ENCODE measurements at regions not wholly inside any gene's neighbourhood (a gene's known extent, or its start where the extent isn't known, plus 50 kb on each side); places are given as distances from the start of the nearest gene placed in this dataset.

DNA sequence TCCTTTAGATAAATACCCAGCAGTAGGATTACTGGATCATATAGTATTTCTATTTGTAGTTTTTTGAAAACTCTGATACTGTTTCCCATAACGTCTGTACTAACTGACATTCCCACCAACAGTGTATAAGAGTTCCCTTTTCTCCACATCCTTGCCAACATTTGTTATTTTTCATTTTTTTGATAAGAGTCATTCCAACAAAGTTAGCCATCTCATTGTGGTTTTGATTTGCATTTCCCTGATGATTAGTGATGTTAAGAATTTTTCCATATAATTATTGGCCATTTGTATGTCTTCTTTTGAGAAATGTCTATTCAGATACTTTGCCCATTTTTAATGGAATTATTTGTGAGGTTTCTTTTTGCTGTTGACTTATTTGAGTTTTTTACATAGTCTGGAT lies 486.0 kb downstream of the FLRT2 start:
- no peak for DNase-seq

DNA sequence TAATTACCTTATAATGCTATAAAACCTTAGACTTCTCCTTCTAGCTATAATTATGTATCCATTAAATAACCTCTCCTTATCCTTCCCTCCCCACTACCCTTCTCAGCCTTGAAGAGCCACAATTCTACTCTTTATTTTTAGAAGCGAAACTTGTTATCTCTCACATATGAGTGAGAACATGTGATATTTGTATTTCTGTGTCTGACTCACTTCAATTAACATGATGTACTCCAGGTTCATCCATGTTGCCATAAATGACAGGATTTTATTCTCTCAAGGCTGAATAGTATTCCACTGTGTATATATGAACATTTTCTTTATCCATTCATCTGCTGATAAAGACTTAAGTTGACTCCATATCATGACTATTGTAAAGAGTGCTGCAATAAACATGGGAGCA lies 485.6 kb downstream of the FLRT2 start:
- DNase-seq: no peak

DNA sequence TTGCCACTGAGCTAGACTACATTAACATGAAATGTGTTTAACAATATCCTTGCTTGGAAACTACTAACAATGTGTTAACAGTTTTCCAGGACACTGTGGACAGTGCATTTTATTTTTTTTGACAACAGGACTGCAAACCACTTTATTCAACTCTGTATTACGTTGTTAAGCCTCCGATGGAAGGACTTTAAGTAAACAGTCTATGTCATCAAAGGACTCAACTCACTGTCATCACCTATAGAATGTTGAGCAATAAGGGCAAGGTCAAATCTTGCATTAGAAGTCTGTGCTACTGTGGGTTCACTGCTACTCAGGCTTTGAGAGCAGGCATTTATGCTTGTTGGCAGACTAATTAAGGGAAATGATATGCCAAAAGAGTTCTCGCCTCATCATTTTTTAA lies 483.7 kb downstream of the FLRT2 start:
- no peak for DNase-seq

DNA sequence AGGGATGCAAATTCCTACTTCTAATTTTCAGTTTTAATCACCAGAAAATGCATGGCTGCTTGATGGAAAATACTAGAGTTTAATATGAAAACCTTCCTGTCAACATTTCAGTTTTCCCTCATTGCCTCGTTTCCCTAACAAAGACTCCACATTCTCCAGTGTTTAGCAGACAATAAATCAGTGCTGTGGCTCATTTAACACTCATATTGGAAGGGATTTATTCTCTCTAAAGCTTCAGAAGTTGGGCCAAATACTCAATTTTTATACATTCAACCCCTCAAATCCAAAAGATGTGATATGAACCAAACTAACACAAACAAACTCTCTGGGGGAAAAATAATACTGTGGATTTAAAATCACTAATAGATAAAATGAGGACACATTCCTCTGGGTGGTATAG lies 482.5 kb downstream of the FLRT2 start:
- no peak for DNase-seq

DNA sequence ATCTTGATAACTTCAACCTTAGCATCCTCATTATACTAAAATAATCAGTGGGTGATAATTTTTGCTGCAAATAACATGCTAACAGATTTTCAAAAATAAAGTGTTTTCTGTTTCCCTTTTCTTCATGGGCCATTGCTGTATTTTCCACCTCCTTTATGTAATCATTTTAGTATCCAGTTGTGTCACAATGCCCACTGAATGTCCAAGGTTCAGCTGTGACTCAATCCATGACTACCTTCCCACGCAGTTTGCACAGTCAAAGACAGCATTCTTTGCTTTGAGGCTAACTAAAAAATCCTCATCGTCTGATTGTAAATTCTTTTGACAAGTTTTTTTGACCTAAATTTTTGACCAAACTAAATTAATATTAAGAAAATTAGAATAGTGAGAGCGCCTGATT lies 474.1 kb downstream of the FLRT2 start:
- no peak for DNase-seq

DNA sequence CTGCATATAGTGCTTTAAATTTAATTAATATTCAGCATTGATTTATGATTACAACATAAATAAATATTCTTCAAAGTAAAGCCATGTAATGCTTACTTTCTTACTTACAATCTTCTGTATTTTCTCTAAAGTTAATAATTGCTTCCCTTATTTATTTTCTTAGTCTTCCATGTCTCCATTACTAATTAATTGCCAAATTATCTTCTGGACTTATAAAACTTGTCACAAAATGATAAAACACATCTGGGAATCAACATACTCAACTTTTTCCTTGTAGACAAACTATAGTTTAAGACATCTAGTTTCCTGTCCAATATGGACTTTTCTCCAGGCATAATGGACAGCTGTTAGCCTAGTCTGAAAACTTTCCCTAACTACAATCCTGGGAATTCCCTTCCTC lies 466.6 kb downstream of the FLRT2 start:
- DNase-seq: no peak

DNA sequence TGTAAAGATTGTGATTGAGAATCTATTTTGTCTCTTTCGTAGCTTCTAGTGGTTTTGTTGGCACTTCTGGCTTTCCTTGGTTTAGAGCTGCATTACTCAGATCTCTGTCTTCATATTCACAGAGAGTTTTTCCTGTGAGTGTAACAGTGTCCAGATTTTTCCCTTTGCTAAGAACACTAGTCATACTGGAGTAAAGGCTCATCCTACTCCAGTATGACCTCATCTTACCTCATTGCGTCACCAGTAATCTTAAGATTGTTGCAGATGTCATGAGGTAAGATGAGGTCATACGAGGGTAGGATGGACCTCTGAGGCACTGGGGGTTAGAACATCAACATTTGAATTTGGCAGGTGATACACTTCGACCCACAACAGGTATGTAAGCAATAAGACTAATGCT lies 461.2 kb downstream of the FLRT2 start:
- DNase-seq: no peak

DNA sequence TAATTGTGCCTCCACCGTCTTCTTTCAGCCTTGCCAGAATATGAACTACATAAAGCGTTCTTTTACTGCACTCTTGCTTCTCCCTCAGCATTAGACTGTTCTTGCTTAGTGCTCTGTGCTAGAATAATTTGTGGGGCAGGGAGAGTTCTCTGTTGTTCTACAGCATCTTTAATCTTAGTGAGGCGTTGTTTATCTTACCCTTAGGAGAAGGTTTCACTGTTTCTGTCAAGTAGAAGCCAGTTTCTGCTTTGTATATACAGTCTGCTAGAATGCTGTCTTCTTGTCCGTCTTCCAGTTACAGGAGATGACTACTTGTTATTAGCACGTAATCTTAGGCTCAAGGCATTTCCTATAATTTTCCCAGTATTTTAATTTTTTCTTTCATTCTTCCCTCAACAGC lies 458.0 kb downstream of the FLRT2 start:
- DNase-seq: no peak

DNA sequence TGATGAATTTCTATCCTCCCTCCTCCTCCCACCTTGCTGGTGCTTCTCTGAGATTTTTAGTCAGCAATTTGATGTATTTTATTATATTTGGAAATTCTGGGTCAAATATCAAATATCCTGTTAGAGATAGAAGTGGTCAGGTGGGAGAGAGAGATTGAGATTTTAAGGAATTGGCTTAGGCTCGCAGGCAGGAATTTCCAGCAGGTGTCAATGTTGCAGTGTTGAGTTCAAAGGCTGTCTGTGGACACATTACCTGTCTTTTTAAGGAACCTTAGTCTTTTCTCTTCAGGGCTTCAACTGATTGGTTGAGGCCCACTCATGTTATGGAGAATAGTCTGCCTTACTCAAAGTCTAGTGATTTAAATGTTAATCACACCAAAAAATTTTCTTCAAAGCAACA lies 457.3 kb downstream of the FLRT2 start:
- DNase-seq: no peak

DNA sequence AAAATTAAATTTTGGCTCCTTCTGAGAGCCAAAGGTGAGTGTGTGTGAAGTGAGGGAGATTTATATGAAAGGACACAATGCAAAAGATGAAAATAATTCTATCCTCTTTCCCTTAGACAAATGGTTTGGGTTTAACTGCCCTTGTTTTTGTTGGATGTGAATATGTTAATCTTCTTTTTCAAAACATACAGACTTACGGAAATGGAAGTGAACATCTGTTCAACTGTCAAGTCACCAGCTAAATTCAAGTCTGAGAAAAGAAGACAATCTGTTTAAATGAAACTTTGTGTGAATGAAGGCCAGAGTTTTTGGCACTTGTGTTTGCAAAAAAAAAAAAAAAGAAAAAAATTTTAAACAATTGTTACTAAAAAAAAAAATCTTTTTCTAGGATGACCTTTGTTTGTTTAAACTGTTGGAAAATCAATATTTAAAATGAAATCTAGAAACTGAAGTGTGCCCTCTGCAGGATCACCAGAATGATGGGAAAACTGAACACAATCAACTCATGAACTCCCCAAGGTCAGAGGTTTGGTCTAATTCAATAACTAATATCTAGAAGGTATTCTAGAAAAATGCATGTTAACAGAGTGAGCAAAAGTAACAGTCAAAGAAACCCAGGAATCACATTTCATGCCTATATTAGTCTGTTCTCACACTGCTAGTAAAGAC lies 448.8 kb downstream of the FLRT2 start:
- no peak for DNase-seq

DNA sequence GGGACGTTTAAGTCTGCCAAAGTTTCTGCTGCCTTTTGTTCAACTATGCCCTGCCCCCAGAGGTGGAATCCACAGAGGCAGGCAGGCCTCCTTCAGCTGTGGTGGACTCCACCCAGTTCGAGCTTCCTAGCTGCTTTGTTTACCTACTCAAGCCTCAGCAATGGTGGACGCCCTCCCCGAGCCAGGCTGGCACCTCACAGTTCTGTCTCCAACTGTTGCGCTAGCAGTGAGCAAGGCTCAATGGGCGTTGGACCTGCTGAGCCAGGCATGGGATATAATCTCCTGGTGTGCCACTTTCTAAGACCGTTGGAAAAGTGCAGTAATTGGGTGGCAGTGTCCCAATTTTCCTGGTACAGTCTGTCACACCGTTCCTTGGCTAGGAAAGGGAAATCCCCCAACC lies 444.7 kb downstream of the FLRT2 start:
- no peak for DNase-seq

DNA sequence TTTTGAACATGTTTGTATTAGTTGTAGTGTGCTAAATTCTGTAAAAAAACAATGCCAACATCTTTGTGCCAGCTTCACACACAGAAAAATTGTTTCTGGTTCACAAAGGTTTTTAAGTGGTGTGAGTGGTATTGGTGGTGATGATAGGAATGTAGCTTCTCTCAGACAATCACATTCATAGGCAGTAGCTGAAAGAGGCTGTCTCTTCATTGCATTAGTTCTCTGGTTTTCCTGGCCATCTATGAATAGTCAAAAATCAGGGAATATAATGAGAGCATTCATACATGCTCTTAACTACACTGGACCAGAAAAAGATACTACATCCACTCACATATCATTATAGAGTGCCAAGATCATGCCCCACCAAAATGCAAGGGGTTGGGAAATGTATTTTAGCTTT lies 433.5 kb downstream of the FLRT2 start:
- no peak for DNase-seq

DNA sequence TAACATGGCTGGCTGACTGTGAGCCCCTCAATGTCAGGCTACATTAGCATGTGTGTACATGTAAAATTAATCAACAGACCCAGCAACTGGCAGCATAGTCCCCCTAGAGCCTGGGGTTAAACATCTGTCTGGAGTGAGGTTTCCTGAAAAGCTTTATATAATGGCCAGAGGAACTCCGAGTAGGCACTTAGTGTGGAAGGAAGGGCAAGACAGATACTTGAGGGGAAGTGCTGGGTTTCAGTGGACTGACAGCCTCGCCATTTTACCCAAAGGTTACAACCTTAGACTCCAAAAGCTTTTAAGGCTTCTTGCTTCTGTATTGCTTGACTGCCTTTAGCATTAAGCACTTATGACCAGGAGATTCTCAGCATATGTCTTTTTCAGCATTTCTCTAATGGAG lies 430.8 kb downstream of the FLRT2 start:
- DNase-seq: no peak

DNA sequence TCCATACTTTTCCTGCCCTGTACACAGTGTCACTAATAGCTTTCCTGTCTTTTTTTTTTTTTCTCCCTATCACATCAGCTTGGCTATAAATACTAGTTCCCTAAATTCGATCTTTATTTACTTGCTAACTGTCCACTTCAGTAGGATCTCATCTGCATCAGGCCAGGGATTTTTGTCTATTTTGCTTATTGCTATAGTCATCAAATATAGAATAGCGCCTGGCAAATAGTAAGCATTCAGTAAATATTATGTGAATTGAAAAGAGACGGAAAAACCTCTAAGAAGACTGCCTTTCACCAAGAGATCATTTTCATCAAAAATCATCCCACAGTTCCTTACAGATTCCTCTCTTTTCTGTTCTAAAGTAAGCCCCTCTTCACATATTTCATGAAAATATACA lies 429.1 kb downstream of the FLRT2 start:
- DNase-seq: no peak

DNA sequence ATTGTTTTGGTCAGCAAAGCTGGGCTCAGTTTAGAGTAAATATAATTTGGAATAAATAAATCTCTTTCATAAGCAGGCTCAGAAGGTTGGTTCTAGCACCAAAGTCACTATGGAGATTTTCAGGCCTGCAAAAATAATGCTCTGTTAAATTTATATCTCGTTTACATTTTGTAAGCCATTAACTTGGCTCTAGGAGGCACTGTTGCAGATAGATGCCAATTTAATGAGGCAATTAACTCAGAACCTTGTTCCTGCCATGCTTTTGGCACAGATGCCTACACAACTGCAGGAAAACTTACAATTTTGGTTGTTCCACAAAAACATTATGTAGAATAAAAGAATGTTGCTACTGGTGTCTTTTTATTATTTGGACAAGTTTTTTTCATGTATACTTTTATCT lies 428.1 kb downstream of the FLRT2 start:
- no peak for DNase-seq

DNA sequence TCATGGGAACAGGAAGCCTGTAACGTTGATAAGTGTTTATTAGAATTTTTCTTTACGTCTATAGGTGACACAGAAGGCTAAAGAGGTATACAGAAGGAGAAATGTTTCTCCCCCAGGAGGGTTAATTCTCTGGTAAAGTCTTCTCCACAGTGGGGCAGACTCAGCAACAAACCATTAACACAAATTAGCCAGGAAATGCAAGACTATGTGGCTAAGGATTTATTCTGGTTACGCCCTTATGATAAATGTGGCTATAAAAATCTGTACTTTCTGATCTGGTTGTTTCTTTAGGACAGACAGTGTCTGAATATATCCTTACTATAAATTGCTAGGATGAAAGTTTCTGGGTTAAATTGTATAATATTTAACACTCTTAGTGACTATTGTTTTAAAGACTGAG lies 423.3 kb downstream of the FLRT2 start:
- no peak for DNase-seq

DNA sequence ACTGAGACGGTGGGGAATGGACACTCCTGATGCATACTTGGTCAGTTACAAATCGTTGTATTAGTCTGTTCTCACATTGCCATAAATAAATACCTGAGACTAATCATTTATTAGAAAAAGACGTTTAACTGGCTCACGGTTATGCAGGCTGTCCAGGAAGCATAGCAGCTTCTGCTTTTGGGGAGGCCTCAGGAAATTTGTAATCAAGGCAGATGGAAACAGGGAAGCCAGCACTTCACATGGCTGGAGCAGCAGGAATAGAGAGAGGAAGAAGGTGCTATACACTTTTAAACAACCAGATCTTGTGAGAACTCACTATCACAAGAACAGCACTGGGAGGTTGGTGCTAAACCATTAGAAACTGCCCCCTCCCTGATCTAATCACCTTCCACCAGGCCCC lies 418.2 kb downstream of the FLRT2 start:
- DNase-seq: no peak

DNA sequence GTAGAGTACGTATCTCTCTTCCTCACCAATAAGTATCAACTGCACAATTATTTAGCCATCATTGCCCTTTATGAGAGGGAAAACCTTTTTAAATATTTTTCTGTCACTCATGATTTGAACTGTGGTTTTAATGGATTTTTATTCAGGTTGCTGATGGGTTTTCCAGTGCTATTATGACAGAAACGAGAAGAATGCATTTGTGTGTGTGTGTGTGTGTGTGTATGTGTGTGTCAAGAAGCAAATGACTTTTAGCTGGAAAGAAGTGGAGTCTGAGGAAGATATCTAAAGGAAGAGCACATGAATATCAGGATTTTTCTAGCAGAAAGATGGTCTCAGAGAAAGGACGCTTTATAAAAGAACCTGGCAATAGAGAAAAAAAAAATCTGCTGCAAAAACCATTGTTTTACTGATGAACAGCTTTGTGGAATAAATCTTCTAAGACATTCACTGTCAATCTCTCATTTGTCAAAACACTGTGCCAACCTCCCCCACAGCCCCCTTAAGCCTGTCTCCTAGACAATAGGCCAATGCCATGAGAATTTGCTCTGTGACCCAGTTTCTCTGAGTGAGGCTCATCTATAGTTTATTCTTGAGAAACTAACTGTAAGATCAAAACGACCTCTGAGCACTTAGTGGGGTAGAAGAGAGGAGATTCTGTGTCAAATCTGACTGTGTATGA lies 417.7 kb downstream of the FLRT2 start:
- no peak for DNase-seq

DNA sequence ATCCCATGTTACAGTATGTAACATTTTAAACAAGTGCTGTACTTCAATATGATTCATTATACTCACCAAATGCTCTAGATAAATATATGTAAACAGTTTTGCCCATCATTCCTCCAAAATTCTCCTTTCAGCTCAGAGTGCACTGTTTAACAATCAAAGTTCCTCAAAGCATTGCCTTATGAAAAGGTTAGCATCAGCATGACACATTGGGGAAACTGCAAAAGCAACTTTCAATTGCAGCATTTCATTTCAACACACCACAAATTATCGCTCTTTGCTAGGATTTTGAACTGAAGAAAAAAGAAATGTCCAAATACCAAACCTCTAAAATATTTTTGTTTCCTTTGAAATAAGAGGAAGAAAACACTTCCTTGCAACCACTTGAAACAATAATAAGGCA lies 413.2 kb downstream of the FLRT2 start:
- no peak for DNase-seq

DNA sequence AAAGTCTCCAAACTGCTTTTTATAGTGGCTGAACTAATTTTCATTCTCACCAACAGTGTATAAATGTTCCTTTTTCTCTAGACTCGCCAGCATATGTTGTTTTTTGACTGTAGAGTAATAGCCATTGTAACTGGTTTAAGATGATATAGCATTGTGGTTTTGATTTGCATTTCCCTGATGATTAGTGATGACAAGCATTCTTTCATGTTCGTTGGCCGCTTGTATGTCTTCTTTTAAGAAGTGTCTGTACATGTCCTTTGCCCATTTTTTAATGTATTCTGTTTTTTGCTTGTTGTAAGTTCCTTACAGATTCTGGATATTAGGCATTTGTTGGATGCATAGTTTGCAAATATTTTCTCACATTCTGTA lies 404.9 kb downstream of the FLRT2 start:
- DNase-seq: no peak

DNA sequence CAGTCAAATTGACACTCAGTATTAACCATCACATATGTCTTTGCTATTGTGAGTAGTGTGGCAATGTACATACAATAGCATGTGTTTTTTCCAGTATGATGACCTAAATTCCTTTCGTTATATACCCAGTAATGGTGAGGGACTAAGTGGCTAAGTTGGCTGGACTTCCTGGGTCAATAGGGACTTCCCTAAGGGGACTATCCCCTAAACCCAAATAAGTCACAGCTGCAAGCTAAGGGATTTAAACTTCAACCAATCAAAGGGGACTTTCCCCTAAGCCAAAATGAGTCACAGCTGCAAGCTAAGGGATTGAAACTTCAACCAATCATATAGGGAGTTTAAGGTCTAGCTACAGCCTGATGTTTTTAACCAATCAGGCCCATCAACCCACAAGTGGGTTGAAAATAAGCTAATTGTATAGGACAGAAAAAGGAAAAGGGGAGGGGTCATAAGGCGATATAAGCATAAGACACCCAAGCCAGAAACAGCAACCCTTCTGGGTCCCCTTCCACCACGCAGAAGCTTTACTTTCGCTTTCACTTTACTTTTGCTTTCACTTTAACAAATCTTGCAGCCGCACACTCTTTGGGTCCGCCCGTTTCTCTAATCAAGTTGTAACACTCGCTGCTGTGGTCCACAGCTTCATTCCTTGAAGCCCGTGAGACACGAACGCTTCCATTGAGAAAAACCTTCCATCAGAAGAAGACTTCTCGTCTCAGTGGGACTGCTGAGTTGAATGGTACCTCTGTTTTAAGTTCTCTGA lies 404.4 kb downstream of the FLRT2 start:
- peak in 1 of 2 experiments; percentile 31 for DNase-seq

DNA sequence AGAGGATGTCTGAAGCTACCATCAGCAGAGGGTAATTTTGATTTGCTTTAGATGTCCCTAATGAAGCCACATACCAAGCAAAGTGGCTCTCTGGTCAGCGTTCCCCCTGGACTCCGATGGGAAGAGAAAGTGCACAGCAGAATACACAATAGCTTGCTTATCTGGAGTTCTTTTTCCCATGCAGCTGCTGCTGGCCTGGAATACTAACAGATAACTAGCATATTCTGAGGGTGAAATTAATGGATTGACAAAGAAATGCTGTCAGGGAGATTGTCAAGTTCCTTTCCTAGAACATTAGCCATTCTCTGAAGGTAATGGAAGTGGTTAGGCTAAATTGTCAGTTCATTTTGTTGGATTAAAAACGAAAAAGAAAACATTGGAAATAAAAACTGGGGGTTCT lies 391.3 kb downstream of the FLRT2 start:
- no peak for DNase-seq

DNA sequence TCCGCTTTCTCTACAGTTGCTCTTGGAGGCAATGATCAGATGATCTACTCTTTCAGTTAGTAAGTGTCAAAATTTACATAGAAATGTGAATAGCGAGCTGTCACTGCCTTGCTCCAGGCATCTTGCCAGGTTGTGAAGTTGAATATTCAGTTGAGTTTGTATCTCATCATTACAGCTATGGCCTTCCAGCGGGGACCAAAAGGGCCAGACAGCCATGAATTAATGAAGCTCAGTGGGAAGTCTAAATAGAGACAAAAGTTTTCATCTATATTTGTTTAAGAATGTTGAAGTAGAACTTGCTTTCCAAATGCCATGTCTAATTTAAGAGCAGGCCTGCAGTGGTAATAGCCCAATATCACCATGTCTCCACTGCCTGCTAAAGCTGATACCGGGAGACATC lies 387.8 kb downstream of the FLRT2 start:
- no peak for DNase-seq

DNA sequence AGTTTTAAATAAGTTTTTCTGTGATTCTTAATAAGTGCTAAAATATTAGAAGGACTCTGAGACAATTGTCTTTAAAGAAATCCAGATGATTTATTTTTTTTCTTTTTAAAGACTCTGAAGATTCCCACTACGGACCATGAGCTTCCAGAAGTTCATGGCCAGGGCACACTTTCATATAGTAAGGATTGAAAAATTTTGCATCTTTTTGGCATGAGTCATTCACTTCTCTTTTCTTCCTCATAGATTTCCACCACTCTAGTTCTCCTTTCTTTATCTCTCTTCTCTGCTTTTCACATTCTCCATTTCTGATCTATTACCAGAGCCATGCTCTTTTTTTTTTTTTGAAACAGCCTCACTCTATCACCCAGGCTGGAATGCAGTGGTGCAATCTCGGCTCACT lies 385.8 kb downstream of the FLRT2 start:
- DNase-seq: no peak

DNA sequence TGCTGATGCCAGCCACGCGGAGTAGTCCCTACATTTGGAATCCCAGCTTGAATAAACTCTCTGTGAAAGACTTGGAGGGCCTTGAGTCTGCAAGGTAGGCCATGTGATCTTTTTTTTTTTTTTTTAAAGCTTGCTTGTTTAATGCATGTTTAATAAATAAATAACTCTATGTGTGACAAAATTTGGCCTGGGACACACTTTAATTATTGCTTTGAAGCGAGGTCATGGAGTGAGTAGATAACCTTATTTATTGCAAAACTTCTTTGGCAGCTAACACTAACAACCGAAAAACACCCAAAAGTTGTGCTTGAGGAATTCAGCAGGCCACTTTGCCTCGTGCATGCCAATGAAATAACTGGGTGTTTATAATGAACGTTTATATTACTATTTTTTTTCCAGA lies 382.2 kb downstream of the FLRT2 start:
- DNase-seq: no peak

Measured in NCI-H187 (cell line).